GM21737 (cell line): ENCODE measurements at regions not wholly inside any gene's neighbourhood (a gene's known extent, or its start where the extent isn't known, plus 50 kb on each side); places are given as distances from the start of the nearest gene placed in this dataset.
"Not testable (repeated sequence)": the region's sequence is repeated elsewhere in the genome, so short reads cannot be mapped to it uniquely, and the experiment has no call there.

ENCODE experiments used
- ATAC-seq: cut with Tn5 transposase; IDR thresholded peaks from one replicate; pipeline ENCODE4 v1.9.1; 2021; ENCODE audit warnings: mild to moderate bottlenecking, moderate library complexity; ENCODE audit not compliant: unreplicated experiment

DNA sequence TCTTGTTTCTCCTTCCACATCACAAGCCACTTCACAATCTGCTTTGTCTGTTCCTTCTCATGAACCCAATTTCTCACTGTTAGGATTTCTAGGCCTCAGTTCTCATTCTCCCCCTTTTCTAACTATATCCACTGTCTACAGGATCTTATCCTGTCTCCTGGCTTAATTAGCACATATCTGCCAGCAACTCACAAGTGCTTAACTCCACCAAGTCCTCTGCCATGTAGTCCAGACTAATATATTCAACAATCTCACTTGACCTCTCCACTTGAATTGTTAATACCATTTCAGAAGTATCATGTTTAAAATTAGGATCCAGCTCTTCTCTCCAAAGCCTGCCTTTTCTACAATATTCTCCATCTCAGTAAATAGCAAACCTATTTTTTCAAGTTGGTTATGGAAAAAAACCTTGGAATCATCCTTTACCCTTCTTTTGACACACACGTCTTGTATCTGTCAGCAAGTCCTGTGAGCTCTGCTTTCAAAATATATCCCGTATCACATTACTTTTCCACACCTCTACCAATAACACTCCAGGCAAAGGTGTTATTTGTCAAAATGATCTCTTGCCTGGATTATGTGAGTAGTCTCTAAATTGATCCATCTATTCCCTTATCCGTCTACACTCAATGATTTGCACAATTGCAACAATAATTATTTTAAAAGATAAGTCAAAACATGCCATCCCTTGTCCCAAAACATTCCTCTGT is 127.2 kb upstream of the SLIT2 start:
- ATAC-seq: no peak

DNA sequence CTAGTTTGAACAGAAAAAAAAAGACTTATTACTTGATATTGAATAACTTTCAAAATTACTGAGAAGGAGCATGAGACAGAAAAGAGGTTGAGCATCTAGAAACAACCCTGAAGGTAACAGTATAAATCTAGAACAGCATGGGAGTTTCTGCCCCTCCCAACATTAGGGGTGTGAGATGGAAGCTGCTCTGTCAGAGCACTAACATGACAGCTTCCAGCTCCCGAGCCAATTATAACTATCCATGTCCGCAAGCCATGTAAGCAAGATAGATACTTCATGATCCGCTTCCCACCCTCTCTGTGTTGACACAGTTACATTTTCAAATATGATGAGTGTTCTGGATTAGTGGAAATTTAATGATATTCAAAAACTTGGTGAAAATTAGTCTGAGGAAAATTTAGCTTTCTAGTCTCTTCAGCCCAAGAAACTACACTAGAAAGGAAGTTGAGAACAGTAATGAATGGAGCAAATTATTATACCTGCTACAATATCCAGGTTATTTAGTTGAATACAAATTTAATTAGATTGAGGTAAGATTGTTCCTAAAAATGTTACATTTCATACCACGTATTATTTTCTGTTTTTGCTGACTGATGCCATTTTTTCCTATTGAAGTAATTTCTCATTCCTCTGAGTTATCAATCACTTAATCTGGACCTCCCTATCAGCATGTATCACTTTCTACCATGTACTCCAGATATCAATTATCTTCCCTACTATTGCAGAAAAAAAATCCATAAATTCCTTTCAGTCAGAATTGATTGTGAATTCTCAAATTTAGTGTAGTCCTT is 129.3 kb upstream of the SLIT2 start:
- no peak for ATAC-seq

DNA sequence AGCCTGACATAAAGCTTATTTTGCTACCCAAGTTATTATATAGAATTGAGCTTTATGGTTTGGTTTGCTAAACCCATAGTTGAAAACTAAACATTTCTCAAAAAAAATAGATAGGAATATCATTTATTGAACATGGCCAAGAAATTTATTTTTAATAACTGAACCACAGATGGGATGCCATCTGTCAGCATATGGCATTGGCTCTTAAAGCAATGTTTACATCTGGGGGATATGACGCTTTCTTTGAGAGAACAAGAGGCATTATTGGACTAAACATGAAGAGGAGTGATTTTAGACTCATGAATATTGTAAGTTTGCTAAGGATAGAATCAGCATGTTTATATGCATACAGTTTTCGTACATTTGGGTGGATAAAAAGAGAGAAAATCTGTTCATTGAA is 132.6 kb upstream of the SLIT2 start:
- no peak for ATAC-seq

DNA sequence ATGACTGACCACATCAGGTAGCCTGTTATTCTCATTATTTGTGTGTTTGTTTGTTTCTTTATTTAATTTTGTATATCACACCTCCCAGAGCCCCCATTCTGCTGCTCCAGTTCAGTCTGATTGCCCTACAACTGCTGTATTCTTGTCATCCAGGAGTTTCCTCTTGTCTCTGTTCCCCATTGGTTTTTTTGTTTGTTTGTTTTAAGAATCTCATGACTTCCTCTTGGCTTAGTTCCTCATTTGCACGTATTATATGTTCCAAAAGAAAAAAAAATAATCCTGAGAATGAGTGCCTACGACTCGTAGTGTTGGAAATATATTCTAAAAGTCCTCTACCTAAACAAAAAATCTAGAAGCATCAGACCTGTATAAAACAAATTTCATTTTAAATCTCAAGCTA is 142.3 kb upstream of the SLIT2 start:
- ATAC-seq: no peak

DNA sequence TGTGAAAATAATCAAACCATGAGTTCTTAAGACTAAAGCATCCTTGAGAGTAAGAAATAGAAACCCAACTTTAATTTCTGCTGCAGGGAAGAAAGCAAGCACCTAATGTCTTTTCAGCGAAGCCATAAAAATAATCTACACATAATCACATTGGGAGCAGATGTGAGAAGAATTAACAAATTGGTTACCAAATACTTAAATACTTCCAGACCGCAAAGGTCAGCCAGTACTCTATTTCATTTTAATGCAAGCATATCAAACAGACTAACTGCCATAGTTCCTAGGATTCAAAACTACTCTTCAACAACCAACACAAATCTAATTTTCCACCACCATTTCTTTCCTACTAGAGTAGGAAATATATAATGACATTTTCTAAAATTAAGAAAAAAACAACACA is 144.8 kb upstream of the SLIT2 start:
- ATAC-seq: no peak

DNA sequence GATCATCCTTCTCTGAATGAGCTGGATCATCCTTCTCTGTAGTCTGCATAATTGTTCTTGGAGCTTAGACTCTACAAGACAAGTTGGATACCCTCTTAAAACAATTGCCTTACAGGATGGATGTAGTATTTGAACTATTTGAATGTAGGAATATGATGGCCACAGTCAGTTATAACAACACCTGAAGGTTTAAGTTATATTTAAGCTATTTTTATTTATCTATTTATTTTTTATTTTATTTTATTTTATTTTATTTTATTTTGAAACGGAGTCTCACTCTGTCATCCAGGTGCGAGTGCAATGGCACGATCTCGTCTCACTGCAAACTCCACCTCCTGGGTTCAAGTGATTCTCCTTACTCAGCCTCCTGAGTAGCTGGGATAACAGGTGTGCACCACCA is 149.9 kb upstream of the SLIT2 start:
- no peak for ATAC-seq

DNA sequence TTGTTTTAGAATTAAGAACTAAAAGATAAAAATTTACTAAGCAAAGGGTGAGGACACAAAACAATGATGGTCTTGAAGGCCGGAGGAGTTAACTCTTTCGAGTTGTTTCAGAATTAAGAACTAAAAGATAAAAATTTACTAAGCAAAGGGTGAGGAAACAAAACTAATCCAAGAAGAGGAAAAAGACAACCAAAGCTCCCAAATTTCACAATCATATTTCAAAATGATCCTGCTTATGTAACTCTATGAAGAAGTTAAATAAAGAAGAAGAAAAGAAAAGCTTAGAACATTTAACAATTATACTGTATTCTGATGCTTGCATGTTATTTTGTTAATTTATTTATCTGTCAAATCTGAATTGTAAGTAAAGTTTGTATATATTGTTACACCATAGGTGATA is 154.8 kb upstream of the SLIT2 start:
- ATAC-seq: no peak

DNA sequence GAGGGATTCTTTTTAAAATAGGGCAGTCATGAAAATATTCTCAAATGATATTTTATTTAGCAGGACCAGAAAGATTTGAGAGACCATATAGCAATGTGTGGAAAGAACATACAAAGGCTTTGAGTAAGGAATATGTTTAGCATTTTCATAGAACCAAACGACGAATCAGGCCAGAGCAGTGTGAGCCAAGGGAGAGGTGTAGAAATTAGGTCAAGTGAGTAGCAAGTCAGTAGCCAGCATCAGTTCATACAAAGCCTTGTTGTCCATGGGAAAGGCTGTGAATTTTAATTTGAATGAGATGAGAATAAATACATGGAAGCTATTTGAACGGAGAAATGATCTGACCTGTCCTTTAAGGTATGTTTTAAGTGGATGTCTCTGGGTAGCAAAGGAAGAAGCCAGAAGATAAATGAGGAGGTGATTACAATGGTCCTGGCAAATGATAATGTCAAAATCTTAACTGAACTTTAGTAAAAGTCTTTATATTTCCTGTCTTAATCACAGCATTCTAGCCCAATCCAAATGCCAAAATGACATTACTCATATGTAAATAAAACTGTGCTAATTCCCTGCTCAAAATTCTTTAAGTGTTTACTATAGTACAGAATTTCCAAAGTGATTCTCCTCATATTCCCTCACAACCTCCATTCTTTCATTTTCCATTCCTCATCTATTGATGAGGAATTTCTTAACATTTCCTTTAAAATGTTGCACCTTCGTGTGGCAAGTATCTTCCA is 155.7 kb upstream of the SLIT2 start:
- no peak for ATAC-seq

DNA sequence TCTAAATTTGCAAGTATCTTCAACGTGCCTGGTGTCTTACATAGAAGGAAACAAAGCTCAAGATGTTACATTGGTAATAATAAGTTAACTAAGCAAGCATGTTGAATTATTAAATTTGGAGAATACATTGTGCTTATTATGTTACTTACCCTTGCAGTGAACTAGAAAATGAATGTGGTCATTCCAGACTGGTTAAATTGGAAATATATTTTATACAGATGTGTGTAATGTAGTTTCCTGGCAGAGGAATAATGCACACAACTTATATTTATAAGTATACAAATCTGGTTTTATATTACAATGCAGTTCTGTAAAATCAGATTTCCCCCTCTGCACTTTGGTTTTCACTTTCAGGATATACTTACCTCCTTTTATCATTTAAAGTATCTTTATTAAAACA is 159.9 kb upstream of the SLIT2 start:
- ATAC-seq: no peak

DNA sequence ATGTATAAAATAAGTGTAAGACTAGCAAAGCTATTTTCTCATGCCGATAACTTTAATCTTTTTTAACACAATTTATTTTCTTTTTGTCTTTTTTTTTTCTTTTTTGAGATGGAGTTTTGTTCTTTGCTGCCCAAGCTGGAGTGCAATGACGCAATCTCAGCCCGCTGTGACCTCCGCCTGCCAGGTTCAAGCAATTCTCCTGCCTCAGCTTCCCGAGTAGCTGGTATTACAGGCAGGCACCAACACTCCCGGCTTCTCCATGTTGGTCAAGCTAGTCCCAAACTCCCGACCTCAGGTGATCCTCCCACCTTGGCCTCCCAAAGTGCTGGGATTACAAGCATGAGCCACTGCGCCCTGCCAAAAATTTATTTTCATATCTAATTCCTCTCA is 164.2 kb upstream of the SLIT2 start:
- ATAC-seq: no peak

DNA sequence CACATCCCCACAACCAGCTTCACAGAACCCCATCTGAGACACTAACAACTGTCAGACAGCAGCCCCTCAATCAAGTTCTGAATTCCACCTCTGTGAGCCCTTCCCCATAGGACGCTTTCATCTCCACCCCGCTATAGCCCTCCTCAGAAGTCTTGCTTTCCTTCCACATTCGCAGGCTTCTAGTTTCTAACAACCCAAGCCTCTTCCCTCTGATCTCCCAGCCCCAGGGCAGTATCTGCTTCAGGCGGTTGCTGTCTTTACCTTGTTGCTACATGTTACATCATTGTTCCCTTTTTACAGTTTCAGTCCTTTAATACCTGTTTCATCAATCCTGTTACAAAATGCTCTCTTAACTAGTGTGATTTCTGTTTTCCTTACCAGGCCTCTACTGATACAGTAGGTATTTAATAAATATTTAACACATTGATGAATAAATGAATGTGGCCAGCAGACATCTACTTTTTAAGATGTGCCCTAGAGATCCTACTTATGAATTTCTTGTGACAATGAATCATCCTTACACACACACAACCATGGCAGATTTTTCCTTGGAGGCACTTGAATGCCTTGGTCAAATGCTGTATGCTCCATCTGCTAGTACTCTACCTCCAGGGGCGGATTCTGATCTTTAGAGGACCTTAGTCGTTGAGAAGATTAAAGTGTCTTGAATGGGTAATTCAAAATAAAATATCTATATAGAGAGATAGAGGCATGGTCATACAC is 164.7 kb upstream of the SLIT2 start:
- no peak for ATAC-seq

DNA sequence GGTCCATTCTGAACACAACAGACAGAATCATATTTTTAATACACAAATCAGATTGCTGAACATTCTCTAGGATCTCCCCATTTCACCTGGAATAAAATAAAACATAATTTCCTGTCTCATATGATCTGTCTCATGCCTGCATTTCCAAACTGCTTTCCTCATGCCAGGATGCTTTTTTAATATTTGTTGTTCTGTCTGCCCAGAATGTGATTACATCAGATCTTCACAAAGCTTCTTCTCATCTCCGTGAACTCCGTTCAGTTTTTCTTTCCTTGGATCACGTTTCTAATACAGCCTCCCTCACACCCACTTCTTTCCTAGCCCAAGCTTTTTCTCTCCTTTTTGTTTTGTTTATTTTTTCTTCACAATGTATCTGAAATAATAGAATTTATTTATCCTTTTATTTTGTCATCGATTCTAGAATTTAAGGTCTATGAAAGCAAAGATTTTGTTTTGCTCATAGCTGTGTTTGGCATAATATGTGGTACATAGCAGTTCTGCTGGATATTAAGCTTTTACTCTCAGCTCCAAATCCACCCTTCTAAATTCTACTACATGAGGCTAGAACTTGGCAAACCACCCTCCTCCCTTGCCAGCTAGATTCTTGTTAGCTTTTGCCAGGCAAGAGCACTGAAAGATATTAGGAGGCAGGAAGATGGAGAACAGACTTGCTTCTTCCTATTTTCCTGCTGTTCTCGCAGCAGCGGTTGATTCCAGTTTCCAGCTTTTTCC is 165.5 kb upstream of the SLIT2 start:
- no peak for ATAC-seq

DNA sequence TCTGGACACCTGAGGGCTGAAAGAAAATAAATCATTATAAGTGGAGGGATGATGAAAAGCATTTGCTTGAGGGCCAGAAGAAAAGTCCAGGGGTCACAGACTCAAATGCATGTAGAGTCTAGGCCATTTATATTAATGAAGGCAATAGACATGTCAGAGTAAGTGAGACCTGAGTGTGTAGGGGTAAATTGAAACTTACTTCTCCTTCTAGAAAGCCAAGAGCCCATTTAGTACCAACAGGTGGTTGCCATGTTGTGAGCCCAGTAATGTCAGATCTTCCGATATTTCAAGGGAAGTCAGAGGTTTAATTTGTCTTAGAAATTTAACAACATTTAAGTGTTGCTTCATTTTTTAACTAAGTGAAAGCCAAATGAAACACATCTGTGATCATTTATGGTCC is 166.1 kb upstream of the SLIT2 start:
- no peak for ATAC-seq

DNA sequence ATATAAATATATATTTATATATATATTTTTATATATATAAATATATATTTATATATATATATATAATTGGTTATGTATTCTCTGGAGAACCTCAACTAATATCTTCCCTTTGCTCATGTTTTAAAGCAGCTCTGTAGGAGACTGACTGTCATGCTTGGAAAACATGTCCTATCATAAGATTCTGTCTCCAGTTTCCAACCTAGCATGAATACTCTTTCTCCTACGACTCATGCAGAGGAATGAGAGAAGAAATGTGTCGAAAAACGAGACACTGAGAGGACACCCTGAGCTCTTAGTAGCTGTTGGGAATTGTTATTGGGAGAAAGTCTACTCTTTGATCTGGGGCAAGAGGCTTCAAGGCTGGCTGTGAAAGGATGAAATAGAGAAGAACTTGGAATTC is 166.5 kb upstream of the SLIT2 start:
- ATAC-seq: no peak

DNA sequence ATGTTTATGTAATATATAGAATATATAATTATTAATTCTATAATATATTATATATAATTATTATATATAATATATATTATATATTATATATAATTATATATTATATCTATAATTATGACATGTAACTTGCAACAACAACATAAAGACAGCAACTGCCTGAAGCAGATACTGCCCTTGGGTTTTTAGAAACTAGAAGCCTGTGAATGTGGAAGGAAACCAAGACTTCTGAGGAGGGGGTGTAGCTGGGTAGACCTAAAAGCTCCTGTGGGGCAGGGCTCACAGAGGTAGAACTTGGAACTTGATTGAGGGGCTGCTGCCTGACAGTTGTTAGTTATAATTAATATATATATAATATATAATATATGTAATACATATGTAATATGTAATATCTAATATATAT is 167.2 kb upstream of the SLIT2 start:
- ATAC-seq: no peak

DNA sequence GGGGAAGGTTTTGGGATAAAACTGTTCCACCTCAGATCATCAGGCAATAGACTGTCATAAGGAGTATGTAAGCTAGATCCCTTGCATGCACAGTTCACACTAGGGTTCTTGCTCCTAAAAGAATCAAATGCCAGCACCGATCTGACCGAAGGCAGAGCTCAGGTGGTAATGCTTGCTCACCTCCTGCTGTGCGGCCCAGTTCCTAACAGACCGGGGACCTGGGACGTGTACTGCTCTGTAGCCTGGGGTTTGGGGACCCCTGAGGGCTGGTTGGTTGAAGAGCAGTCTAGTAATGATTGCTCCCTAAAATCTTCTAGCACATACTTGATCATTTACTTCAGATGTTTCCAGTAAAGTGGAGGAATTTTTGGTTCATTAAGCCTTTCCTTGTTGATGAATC is 173.1 kb upstream of the SLIT2 start:
- ATAC-seq: no peak

DNA sequence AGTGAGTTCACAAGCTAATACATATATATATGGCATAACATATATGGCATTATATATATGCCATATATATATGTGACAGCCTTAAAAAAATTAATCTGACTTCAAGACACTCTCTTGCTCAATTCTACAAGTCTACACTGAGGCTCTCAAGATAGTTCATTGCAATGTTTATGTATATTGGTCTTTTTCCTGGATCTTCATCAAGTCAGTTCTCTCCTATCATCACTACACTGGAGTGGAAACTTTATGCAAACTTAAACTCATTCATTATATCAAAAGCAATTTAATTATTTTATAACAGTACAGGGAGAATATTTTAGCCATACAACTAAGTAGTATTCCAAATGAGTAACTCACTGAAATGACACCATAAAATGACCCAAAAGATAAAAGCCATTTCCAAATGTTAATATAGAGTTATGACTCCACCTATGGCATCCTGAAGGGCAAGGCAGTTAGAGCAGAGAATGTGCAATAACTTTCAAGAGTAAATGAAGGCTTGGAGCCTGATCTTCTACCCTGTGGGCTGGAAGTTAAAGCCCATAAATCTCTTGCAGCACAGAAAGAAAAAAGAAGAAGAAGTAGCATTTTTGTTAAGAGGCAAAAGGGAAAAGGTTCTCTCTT is 176.3 kb upstream of the SLIT2 start:
- no peak for ATAC-seq

DNA sequence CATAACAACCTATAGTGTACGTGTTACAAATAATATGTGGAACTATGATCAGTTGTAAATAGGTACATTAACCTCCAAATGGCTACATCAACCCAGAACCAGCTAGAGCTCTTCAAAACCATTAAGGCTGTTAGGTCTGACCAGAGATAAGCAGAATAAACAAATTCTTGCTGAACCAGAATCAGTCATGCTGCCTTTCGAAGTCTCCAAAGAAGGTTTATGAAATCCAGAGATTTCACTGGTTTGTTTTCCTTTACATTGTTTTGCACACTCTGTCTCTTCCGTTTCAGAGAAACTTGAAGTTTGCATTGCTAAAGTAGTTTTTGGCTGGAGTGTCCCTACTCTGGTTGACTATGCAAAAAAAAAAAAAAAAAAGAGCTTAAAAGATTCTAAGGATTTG is 177.3 kb upstream of the SLIT2 start:
- no peak for ATAC-seq

DNA sequence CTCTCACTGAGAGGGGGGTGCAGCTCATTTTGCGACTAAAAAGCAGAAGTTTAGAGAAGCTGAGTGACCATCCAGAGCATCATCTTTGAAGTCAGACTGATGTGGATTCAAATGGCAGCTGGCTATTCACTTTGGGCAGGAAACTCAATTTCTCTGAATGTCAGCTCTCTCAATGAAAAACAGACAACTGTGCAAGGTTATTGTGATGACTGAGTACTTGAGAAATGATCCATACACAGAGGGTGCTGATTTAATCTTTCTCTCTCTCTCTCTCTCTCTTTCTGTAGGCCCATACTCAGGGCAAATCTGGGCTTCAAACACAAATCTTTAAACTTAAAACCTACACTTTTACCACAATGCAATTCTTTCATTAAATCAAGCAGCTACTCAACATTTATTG is 185.8 kb upstream of the SLIT2 start:
- ATAC-seq: no peak

DNA sequence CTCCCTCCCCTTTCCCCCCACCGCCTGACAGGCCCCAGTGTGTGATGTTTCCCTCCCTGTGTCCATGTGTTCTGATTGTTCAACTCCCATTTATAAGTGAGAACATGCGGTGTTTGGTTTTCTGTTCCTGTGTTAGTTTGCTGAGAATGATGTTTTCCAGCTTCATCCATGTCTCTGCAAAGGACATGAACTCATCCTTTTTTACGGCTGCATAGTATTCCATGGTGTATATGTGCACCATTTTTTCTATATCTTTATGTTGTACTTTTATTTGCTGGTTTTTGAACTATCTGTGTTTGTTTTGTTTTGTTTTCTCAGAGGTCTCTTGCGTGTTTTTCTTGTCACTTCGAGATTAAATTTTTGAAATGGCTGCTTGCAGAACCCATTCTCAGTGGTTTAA is 188.8 kb upstream of the SLIT2 start:
- ATAC-seq: not testable (repeated sequence)
